ENCODE measurements at regions not wholly inside any gene's neighbourhood (a gene's known extent, or its start where the extent isn't known, plus 50 kb on each side); places are given as distances from the start of the nearest gene placed in this dataset.
A peak's percentile ranks its signal among the peaks of the same experiment; 100 is the strongest.

DNA sequence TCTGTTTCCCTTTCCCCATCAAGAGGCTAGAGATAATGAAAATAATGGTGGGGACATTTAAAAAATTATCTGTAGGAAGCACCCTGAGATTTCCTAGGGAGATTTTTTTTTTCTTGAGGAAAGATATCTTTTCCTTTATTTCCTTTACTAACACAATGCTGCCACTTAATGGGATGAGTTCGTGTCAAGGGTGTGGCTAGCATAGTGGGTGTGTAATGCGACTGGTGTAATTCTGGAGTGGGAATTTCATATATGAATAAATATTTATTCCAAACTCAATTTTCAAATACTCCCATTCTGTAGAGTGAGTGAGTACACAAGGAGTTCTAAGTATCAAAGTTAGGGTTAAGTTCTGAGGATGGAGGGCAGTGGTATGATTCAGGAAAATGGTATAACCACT lies 66.1 kb upstream of the GALNT15 start:
- in situ Hi-C loops (cut with MboI): no loop called here
- peaks cover 29% of the 10 kb centered on the region for H3F3A ChIP-seq (ENCODE audit: insufficient read depth)
- no peak overlapping the region for H3K4me2 ChIP-seq (ENCODE audit: unreplicated experiment)
- H3K4me1 ChIP-seq (ENCODE audit: insufficient read depth): peaks cover 23% of the 10 kb centered on the region
- H3K9me2 ChIP-seq (ENCODE audit: insufficient read depth): 0 out of 2 replicates have a peak, but pooled peaks cover 8% of the 10 kb centered on the region
- no peaks in the 10 kb centered on the region for H3K36me3 ChIP-seq (ENCODE audit: low read depth)
- TF ChIP-seq EZH2 (IDR thresholded peaks at IDR 0.05; ENCODE audit: insufficient read depth, poor library complexity, severe bottlenecking) (no peak), EZH2phosphoT487 (IDR thresholded peaks at IDR 0.05; ENCODE audit: insufficient read depth, low read depth) (no peak)
- no peak overlapping the region for H3K9ac ChIP-seq
- no peak for DNase-seq
- H2AFZ ChIP-seq: no peak overlapping the region
- H4K20me1 ChIP-seq (ENCODE audit: insufficient read depth): no peaks in the 10 kb centered on the region
- H3K79me2 ChIP-seq (ENCODE audit: insufficient read depth): no peaks in the 10 kb centered on the region
- no peak overlapping the region for H3K27ac ChIP-seq
- no peaks in the 10 kb centered on the region for H3K9me3 ChIP-seq (ENCODE audit: low read depth)
- H3K4me3 ChIP-seq: no peak overlapping the region
- H3K27me3 ChIP-seq (replicated peaks; ENCODE audit: insufficient read depth): no peaks in the 10 kb centered on the region
- WGBS, 2 experiments (ENCODE audit: low coverage in 1 of 2, low lambda C conversion rate in 2 of 2, missing lambda C conversion rate in 2 of 2): 59 to 77% methylated on average over 2 of the region's 2 CpGs

DNA sequence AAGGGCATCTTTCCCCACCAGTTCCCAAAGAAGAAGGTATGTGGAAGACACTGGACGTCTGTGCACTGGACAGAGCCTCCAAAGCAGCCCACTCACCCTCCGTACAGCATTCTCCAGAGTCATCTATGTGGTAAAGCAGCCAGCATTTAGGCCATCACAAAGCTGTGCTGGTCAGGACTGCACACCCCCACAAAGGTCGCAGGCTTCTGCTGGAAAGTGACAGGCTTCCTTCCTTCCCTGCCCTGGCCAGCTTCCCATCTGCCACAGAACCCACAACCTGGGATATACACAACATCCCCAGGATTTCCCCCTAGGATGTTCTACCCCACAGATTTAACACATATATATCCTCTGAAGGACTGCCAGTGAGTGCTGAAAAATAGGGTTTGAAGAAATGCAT lies 64.6 kb upstream of the GALNT15 start:
- Histone ChIP-seq H3K4me3 (no peak overlapping the region), H3K27ac (no peak overlapping the region), H3K27me3 (replicated peaks; ENCODE audit: insufficient read depth) (no peaks in the 10 kb centered on the region), H3K4me1 (ENCODE audit: insufficient read depth) (peaks cover 26% of the 10 kb centered on the region), H3F3A (ENCODE audit: insufficient read depth) (peaks cover 29% of the 10 kb centered on the region), H2AFZ (no peak overlapping the region), H3K79me2 (ENCODE audit: insufficient read depth) (no peaks in the 10 kb centered on the region), H3K9ac (no peak overlapping the region), H3K9me3 (ENCODE audit: low read depth) (no peaks in the 10 kb centered on the region), H3K36me3 (ENCODE audit: low read depth) (no peaks in the 10 kb centered on the region), H3K4me2 (ENCODE audit: unreplicated experiment) (no peak overlapping the region), H4K20me1 (ENCODE audit: insufficient read depth) (no peaks in the 10 kb centered on the region), H3K9me2 (ENCODE audit: insufficient read depth) (0 out of 2 replicates have a peak, but pooled peaks cover 8% of the 10 kb centered on the region)
- DNase-seq: no peak
- no peak for TF ChIP-seq EZH2phosphoT487 (IDR thresholded peaks at IDR 0.05; ENCODE audit: insufficient read depth, low read depth)
- in situ Hi-C loops (cut with MboI): no loop called here
- WGBS, 2 experiments (ENCODE audit: low coverage in 1 of 2, low lambda C conversion rate in 2 of 2, missing lambda C conversion rate in 2 of 2): 90 to 96% methylated on average over 3 of the region's 3 CpGs

DNA sequence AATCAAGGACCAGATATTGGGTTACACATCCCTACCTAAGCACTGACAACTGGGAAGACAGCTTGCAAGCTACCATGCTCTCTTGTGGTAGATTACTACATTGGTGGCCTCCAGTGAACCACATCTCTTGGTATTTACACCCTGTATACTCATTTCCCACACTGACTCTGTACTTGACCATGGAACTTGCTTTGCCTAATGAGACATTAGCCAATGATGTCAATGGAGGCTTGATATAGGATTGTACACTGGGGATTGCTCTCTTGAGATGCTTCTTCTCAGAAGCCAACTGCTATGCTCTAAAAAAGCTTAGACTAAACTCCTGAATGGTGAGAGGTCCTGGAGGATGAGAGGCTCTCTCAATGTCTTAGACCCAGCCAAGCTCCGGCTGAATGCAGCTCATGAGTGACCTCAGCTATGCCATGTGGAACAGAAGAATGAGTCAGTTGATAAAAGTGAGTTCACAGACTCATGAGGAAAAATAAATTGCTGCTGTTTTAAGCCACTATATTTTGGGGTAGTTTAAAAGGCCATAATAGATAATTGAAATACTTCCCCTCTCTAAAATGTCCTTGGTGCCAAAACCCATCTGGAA lies 61.5 kb upstream of the GALNT15 start:
- DNase-seq: peak; percentile 93
- 0 to 11% methylated on average over 1 of the region's 1 CpG for WGBS, 2 experiments (ENCODE audit: low coverage in 1 of 2, low lambda C conversion rate in 2 of 2, missing lambda C conversion rate in 2 of 2)
- H3K9me3 ChIP-seq (ENCODE audit: low read depth): no peaks in the 10 kb centered on the region
- H3K27ac ChIP-seq: peak overlapping the region; percentile 99
- TF ChIP-seq EZH2phosphoT487 (IDR thresholded peaks at IDR 0.05; ENCODE audit: insufficient read depth, low read depth) (no peak), EZH2 (IDR thresholded peaks at IDR 0.05; ENCODE audit: insufficient read depth, poor library complexity, severe bottlenecking) (no peak)
- peak overlapping the region; percentile 9; the same call in 1 of the 2 replicates for H3K4me3 ChIP-seq
- peaks cover 27% of the 10 kb centered on the region for H3F3A ChIP-seq (ENCODE audit: insufficient read depth)
- H3K79me2 ChIP-seq (ENCODE audit: insufficient read depth): no peaks in the 10 kb centered on the region
- no peaks in the 10 kb centered on the region for H4K20me1 ChIP-seq (ENCODE audit: insufficient read depth)
- in situ Hi-C loops (cut with MboI): no loop called here
- no peaks in the 10 kb centered on the region for H3K36me3 ChIP-seq (ENCODE audit: low read depth)
- peak overlapping the region; percentile 56 for H3K4me2 ChIP-seq (ENCODE audit: unreplicated experiment)
- H3K27me3 ChIP-seq (replicated peaks; ENCODE audit: insufficient read depth): no peaks in the 10 kb centered on the region
- 0 out of 2 replicates have a peak, but pooled peaks cover 2% of the 10 kb centered on the region for H3K9me2 ChIP-seq (ENCODE audit: insufficient read depth)
- no peak overlapping the region for H2AFZ ChIP-seq
- H3K9ac ChIP-seq: peak overlapping the region; percentile 77
- H3K4me1 ChIP-seq (ENCODE audit: insufficient read depth): peaks cover 28% of the 10 kb centered on the region

DNA sequence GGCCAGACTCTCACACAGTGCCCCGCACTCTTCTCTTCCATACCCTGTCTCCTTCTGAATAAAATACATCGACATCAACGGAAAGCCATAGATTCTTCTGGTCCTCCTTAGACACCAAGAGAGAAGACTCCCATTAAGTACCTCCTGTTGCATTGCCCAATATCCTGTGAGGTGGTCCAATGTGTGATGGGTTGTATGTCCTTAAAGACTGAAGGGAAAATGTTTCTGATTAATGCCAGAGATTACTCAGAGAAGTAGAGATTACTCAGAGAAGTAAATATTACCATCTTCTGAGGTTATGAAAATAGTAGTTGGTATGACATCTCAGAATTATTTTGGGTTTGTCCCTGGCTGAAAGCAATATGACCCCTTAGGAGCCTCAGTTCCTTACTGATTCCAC lies 60.8 kb upstream of the GALNT15 start:
- peak; percentile 87 for DNase-seq
- H3K9me2 ChIP-seq (ENCODE audit: insufficient read depth): no peaks in the 10 kb centered on the region
- peaks cover 27% of the 10 kb centered on the region for H3F3A ChIP-seq (ENCODE audit: insufficient read depth)
- peak overlapping the region; percentile 9; the same call in 1 of the 2 replicates for H3K4me3 ChIP-seq
- H2AFZ ChIP-seq: no peak overlapping the region
- TF ChIP-seq EZH2phosphoT487 (IDR thresholded peaks at IDR 0.05; ENCODE audit: insufficient read depth, low read depth) (no peak), EZH2 (IDR thresholded peaks at IDR 0.05; ENCODE audit: insufficient read depth, poor library complexity, severe bottlenecking) (no peak)
- no peaks in the 10 kb centered on the region for H3K27me3 ChIP-seq (replicated peaks; ENCODE audit: insufficient read depth)
- WGBS, 2 experiments (ENCODE audit: low coverage in 1 of 2, low lambda C conversion rate in 2 of 2, missing lambda C conversion rate in 2 of 2): 62 to 63% methylated on average over 3 of the region's 3 CpGs
- H3K4me2 ChIP-seq (ENCODE audit: unreplicated experiment): peak overlapping the region; percentile 56
- H3K27ac ChIP-seq: peak overlapping the region; percentile 99
- no peaks in the 10 kb centered on the region for H3K79me2 ChIP-seq (ENCODE audit: insufficient read depth)
- H3K4me1 ChIP-seq (ENCODE audit: insufficient read depth): peaks cover 28% of the 10 kb centered on the region
- H4K20me1 ChIP-seq (ENCODE audit: insufficient read depth): no peaks in the 10 kb centered on the region
- H3K36me3 ChIP-seq (ENCODE audit: low read depth): no peaks in the 10 kb centered on the region
- in situ Hi-C loops (cut with MboI): no loop called here
- H3K9ac ChIP-seq: peak overlapping the region; percentile 77
- H3K9me3 ChIP-seq (ENCODE audit: low read depth): no peaks in the 10 kb centered on the region

All from GM23248 (cell line).